ENCODE measurements at regions not wholly inside any gene's neighbourhood (a gene's known extent, or its start where the extent isn't known, plus 50 kb on each side); places are given as distances from the start of the nearest gene placed in this dataset.
"Not testable (repeated sequence)": the region's sequence is repeated elsewhere in the genome, so short reads cannot be mapped to it uniquely, and the experiment has no call there.

GRCh38 chr4:49320725-49321410 lies 334.8 kb downstream of the CWH43 start:
- not testable (repeated sequence) for H3K36me3 ChIP-seq (ENCODE audit: control insufficient read depth in 1 of 2, insufficient read depth in 2 of 2, low read length in 2 of 2); H3K4me1 ChIP-seq (ENCODE audit: control insufficient read depth in 1 of 2, insufficient read depth in 2 of 2, low read length in 2 of 2); H3K4me3 ChIP-seq (ENCODE audit: low read depth in 1 of 2, low read length in 2 of 2); H3K27ac ChIP-seq (ENCODE audit: low read length); H3K9me3 ChIP-seq (ENCODE audit: control insufficient read depth in 1 of 2, low read length in 2 of 2); H3K27me3 ChIP-seq (ENCODE audit: low read depth, low read length)

- not testable (repeated sequence) for H3K27me3 ChIP-seq (ENCODE audit: low read depth, low read length); H3K9me3 ChIP-seq (ENCODE audit: control insufficient read depth in 1 of 2, low read length in 2 of 2); H3K4me1 ChIP-seq (ENCODE audit: control insufficient read depth in 1 of 2, insufficient read depth in 2 of 2, low read length in 2 of 2); H3K27ac ChIP-seq (ENCODE audit: low read length); H3K36me3 ChIP-seq (ENCODE audit: control insufficient read depth in 1 of 2, insufficient read depth in 2 of 2, low read length in 2 of 2); H3K4me3 ChIP-seq (ENCODE audit: low read depth in 1 of 2, low read length in 2 of 2)
These were observed 335.6 kb downstream of the CWH43 start for GRCh38 chr4:49321511-49322300.

- H3K4me1 ChIP-seq (ENCODE audit: control insufficient read depth in 1 of 2, insufficient read depth in 2 of 2, low read length in 2 of 2); H3K36me3 ChIP-seq (ENCODE audit: control insufficient read depth in 1 of 2, insufficient read depth in 2 of 2, low read length in 2 of 2); H3K27me3 ChIP-seq (ENCODE audit: low read depth, low read length); H3K9me3 ChIP-seq (ENCODE audit: control insufficient read depth in 1 of 2, low read length in 2 of 2); H3K27ac ChIP-seq (ENCODE audit: low read length); H3K4me3 ChIP-seq (ENCODE audit: low read depth in 1 of 2, low read length in 2 of 2): not testable (repeated sequence)
These were observed 336.8 kb downstream of the CWH43 start for GRCh38 chr4:49322610-49323572.

DNA sequence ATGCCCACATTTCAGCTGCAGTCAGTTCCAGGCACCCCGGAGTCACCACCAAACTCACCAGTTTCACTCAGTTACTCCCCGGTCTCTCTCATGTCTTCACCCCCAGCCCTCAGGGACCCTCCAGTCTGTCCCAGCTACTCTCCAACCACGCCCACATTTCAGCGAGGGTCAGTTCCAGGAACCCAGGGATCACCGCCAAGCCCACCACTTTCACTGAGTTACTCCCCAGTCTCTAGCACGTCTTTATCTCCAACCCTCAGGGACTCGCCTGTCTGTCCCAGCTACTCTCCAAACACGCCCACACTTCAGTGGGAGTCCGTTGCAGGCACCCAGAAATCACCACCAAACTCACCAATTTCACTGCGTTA lies 337.5 kb downstream of the CWH43 start:
- not testable (repeated sequence) for H3K27ac ChIP-seq (ENCODE audit: low read length); H3K4me1 ChIP-seq (ENCODE audit: control insufficient read depth in 1 of 2, insufficient read depth in 2 of 2, low read length in 2 of 2); H3K27me3 ChIP-seq (ENCODE audit: low read depth, low read length); H3K4me3 ChIP-seq (ENCODE audit: low read depth in 1 of 2, low read length in 2 of 2); H3K9me3 ChIP-seq (ENCODE audit: control insufficient read depth in 1 of 2, low read length in 2 of 2); H3K36me3 ChIP-seq (ENCODE audit: control insufficient read depth in 1 of 2, insufficient read depth in 2 of 2, low read length in 2 of 2)
